ENCODE measurements at regions not wholly inside any gene's neighbourhood (a gene's known extent, or its start where the extent isn't known, plus 50 kb on each side); places are given as distances from the start of the nearest gene placed in this dataset.

- TF ChIP-seq CTCF (IDR thresholded peaks at IDR 0.05 in 8 of 11, conservative IDR thresholded peaks at IDR 0.05 in 3 of 11), result no peak
- no peak for TF ChIP-seq POLR2A (IDR thresholded peaks at IDR 0.05)
Measured at GRCh38 chr5:71954329-71954728, 152.9 kb upstream of the MAP1B start.

All from spleen (tissue), 7 donors.